CD4-positive, alpha-beta T cell treated with Interleukin-4 for 1 hour (primary cell): ENCODE measurements at regions not wholly inside any gene's neighbourhood (a gene's known extent, or its start where the extent isn't known, plus 50 kb on each side); places are given as distances from the start of the nearest gene placed in this dataset.
"Not testable (repeated sequence)": the region's sequence is repeated elsewhere in the genome, so short reads cannot be mapped to it uniquely, and the experiment has no call there.

Experiments
- DNase-seq, 2 donors: peaks; one replicate each; pipeline ENCODE4 v3.0.0-alpha.2; 2020 to 2022

- no peak for DNase-seq
Measured at GRCh38 chr5:104084896-104085295, 522.3 kb upstream of the NUDT12 start.

- no peak for DNase-seq
Measured at GRCh38 chr5:104082754-104083153, 520.2 kb upstream of the NUDT12 start.

- DNase-seq = no peak
Measured at GRCh38 chr5:104081232-104081631, 518.6 kb upstream of the NUDT12 start.

GRCh38 chr5:104080646-104081175, 518.1 kb upstream of the NUDT12 start:
- no peak for DNase-seq

- not testable (repeated sequence) for DNase-seq
Measured at GRCh38 chr5:104079861-104080645, 517.5 kb upstream of the NUDT12 start.

- DNase-seq = no peak
Measured at GRCh38 chr5:104071887-104072286, 509.3 kb upstream of the NUDT12 start.

GRCh38 chr5:104062621-104063377, 500.2 kb upstream of the NUDT12 start:
- no peak for DNase-seq

- no peak for DNase-seq
Measured at GRCh38 chr5:104061707-104062106, 499.1 kb upstream of the NUDT12 start.

GRCh38 chr5:104053353-104053649, 490.7 kb upstream of the NUDT12 start:
- DNase-seq = no peak

GRCh38 chr5:104052558-104053352, 490.2 kb upstream of the NUDT12 start:
- DNase-seq = no peak

GRCh38 chr5:104050436-104050835, 487.8 kb upstream of the NUDT12 start:
- no peak for DNase-seq

- DNase-seq = no peak
Measured at GRCh38 chr5:104049752-104050151, 487.2 kb upstream of the NUDT12 start.

- DNase-seq = no peak
Measured at GRCh38 chr5:104048231-104048630, 485.6 kb upstream of the NUDT12 start.

- DNase-seq = no peak
Measured at GRCh38 chr5:104045987-104046386, 483.4 kb upstream of the NUDT12 start.

- not testable (repeated sequence) for DNase-seq
Measured at GRCh38 chr5:104039871-104040270, 477.3 kb upstream of the NUDT12 start.

- DNase-seq = not testable (repeated sequence)
Measured at GRCh38 chr5:104037136-104037535, 474.5 kb upstream of the NUDT12 start.

- DNase-seq = not testable (repeated sequence)
Measured at GRCh38 chr5:104033186-104033585, 470.6 kb upstream of the NUDT12 start.

- no peak for DNase-seq
Measured at GRCh38 chr5:104024538-104024937, 461.9 kb upstream of the NUDT12 start.

GRCh38 chr5:104023739-104024138, 461.1 kb upstream of the NUDT12 start:
- no peak for DNase-seq

GRCh38 chr5:104019956-104020355, 457.4 kb upstream of the NUDT12 start:
- no peak for DNase-seq

- no peak for DNase-seq
Measured at GRCh38 chr5:104018299-104018698, 455.7 kb upstream of the NUDT12 start.

- DNase-seq = no peak
Measured at GRCh38 chr5:104016646-104017045, 454.1 kb upstream of the NUDT12 start.

GRCh38 chr5:104015765-104016164, 453.2 kb upstream of the NUDT12 start:
- DNase-seq = no peak
